ENCODE measurements at regions not wholly inside any gene's neighbourhood (a gene's known extent, or its start where the extent isn't known, plus 50 kb on each side); places are given as distances from the start of the nearest gene placed in this dataset.

DNA sequence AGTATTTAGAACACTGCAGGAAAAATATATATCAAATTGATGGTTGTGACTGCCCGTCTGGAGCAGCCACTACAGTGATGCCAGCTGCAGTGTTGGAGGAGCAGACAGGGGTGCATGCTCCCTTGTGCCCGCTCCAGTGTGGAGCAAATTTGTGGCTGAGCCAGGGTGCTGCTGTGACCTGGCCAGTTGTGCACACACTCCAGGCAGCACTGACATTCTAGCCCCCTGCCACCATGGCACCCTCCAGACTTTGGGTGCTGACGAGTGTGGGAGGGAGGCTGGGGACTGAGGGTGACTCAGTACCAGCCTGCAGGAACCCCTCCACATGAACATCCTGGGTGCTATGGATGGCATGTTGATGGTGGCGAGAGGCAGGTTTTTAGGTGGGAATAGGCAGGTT, 160.0 kb upstream of the PCDH15 start:
- Histone ChIP-seq H3K9me3 (no peaks in the 10 kb centered on the region), H3K27ac (replicated peaks in 1 of 4) (no peak overlapping the region), H3K27me3 (no peaks in the 10 kb centered on the region), H3K4me3 (no peak overlapping the region), H3K4me1 (no peaks in the 10 kb centered on the region), H3K36me3 (no peaks in the 10 kb centered on the region)
- no peak for DNase-seq (ENCODE audit: extremely low spot score)
- intact Hi-C loops (cut with DNase I): no loop called here
- 92% methylated on average over 4 of the region's 4 CpGs for WGBS
- no peak for TF ChIP-seq POLR2AphosphoS5 (IDR thresholded peaks at IDR 0.05)
- TF ChIP-seq, protein P1, sequence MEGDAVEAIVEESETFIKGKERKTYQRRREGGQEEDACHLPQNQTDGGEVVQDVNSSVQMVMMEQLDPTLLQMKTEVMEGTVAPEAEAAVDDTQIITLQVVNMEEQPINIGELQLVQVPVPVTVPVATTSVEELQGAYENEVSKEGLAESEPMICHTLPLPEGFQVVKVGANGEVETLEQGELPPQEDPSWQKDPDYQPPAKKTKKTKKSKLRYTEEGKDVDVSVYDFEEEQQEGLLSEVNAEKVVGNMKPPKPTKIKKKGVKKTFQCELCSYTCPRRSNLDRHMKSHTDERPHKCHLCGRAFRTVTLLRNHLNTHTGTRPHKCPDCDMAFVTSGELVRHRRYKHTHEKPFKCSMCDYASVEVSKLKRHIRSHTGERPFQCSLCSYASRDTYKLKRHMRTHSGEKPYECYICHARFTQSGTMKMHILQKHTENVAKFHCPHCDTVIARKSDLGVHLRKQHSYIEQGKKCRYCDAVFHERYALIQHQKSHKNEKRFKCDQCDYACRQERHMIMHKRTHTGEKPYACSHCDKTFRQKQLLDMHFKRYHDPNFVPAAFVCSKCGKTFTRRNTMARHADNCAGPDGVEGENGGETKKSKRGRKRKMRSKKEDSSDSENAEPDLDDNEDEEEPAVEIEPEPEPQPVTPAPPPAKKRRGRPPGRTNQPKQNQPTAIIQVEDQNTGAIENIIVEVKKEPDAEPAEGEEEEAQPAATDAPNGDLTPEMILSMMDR (IDR thresholded peaks at IDR 0.05): no peak
- no peak for TF ChIP-seq EP300 (IDR thresholded peaks at IDR 0.05)
- TF ChIP-seq POLR2A (IDR thresholded peaks at IDR 0.05; ENCODE audit: low read depth): no peak

DNA sequence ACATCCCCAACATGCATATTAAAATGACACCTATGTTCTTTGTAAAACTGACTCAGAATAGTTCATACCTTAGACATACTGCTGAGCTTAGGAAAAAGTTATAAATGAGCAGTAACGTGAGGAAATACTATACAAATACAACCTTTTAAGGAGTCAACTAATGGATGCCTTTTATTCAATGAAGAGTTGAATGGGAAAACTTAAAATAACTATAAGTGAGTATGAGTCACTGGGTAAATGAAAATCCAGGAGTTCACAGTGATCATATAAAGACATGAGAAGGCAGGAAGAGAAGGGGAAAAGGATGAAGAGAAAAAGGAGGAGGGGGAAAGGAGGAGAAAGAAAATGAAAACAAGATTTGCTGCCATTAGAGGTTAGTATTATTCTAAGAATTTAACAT, 157.8 kb upstream of the PCDH15 start:
- TF ChIP-seq, protein P1 (IDR thresholded peaks at IDR 0.05): no peak
- no peak for TF ChIP-seq POLR2A (IDR thresholded peaks at IDR 0.05; ENCODE audit: low read depth)
- TF ChIP-seq EP300 (IDR thresholded peaks at IDR 0.05): no peak
- TF ChIP-seq POLR2AphosphoS5 (IDR thresholded peaks at IDR 0.05): no peak
- DNase-seq (ENCODE audit: extremely low spot score): no peak
- no peaks in the 10 kb centered on the region for H3K27me3 ChIP-seq
- no peak overlapping the region for H3K27ac ChIP-seq (replicated peaks in 1 of 4)
- no peak overlapping the region for H3K4me3 ChIP-seq
- intact Hi-C loops (cut with DNase I): no loop called here
- WGBS: 39% methylated on average over 1 of the region's 1 CpG
- no peaks in the 10 kb centered on the region for H3K36me3 ChIP-seq
- no peaks in the 10 kb centered on the region for H3K9me3 ChIP-seq
- H3K4me1 ChIP-seq: no peaks in the 10 kb centered on the region

DNA sequence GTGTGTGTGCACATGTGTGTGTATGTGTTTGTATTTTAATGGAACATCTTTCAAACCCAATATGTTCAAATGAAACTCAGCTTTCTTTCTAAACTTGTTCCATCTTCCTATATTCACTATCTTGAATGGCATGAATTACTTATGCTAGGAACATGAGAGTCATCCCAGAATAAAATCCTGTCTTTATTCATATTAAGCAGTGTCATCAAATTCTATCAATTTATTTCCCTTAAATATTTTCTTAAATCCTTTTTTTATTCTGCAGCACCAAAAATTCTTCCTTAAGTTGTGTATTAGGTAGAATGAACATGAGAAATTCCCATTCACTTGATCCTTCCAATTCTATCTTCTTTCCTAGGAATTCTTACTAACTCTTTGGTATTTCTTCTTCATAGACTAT, 146.6 kb upstream of the PCDH15 start:
- TF ChIP-seq, protein P1 (IDR thresholded peaks at IDR 0.05): no peak
- TF ChIP-seq POLR2A (IDR thresholded peaks at IDR 0.05; ENCODE audit: low read depth): no peak
- no peak for TF ChIP-seq EP300 (IDR thresholded peaks at IDR 0.05)
- intact Hi-C loops (cut with DNase I): no loop called here

DNA sequence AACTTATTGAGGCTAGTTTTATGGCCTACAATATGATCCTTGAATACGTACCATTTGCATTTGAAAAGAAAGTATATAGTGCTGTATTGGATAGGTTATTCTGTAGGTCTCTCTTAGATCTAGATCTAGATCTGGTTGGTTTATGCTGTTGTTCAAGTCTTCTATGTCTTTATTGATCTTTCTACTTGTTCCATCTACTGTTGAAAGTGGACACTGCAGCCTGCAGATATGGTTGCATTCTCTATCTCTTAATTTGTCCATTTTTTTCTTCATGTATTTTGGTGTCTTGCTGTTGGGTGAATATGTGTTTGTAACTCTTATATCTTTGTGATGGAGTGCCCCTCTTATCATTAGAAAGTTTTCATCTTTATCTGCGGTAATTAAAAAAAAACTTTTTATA, 139.4 kb upstream of the PCDH15 start:
- no peak overlapping the region for H3K4me3 ChIP-seq
- DNase-seq (ENCODE audit: extremely low spot score): no peak
- intact Hi-C loops (cut with DNase I): no loop called here
- no peaks in the 10 kb centered on the region for H3K9me3 ChIP-seq
- H3K27me3 ChIP-seq: no peaks in the 10 kb centered on the region
- H3K27ac ChIP-seq (replicated peaks in 1 of 4): no peak overlapping the region
- H3K36me3 ChIP-seq: no peaks in the 10 kb centered on the region
- TF ChIP-seq, protein P1 (IDR thresholded peaks at IDR 0.05): no peak
- no peak for TF ChIP-seq EP300 (IDR thresholded peaks at IDR 0.05)
- no peak for TF ChIP-seq POLR2AphosphoS5 (IDR thresholded peaks at IDR 0.05)
- TF ChIP-seq POLR2A (IDR thresholded peaks at IDR 0.05; ENCODE audit: low read depth): no peak
- no peaks in the 10 kb centered on the region for H3K4me1 ChIP-seq
- 98% methylated on average over 2 of the region's 2 CpGs for WGBS

More for the DNA sequence above, 146.6 kb upstream of the PCDH15 start:
- DNase-seq (ENCODE audit: extremely low spot score): no peak
- Histone ChIP-seq H3K4me3 (no peak overlapping the region), H3K36me3 (no peaks in the 10 kb centered on the region), H3K4me1 (no peaks in the 10 kb centered on the region), H3K9me3 (no peaks in the 10 kb centered on the region), H3K27ac (replicated peaks in 1 of 4) (no peak overlapping the region), H3K27me3 (no peaks in the 10 kb centered on the region)

DNA sequence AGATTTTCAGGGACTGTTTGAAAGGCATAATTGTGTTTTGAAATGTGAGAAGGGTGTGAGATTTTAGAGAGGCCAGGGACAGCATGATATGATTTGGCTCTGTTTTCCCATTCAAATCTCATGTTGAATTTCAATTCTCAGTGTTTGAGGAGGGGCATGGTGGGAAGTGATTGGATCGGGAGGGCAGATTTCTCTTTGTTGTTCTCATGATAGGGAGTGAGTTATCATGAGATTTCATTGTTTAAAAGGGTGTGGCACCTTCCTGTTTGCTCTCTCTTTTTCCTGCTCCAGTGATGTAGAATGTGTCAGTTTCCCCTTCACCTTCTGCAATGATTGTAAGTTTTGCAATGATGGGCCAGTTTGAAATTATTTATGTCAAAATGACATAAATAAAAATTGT, 113.0 kb upstream of the PCDH15 start:
- 77% methylated on average over 1 of the region's 1 CpG for WGBS
- Histone ChIP-seq H3K4me3 (no peak overlapping the region), H3K27ac (replicated peaks in 1 of 4) (no peak overlapping the region), H3K9me3 (peaks cover 0 to 11% (median 6%) of the 10 kb centered on the region in 4 donors), H3K36me3 (no peaks in the 10 kb centered on the region), H3K4me1 (no peaks in the 10 kb centered on the region), H3K27me3 (no peaks in the 10 kb centered on the region)
- DNase-seq (ENCODE audit: extremely low spot score): no peak
- no peak for TF ChIP-seq POLR2A (IDR thresholded peaks at IDR 0.05; ENCODE audit: low read depth)
- TF ChIP-seq, protein P1 (IDR thresholded peaks at IDR 0.05): no peak
- TF ChIP-seq EP300 (IDR thresholded peaks at IDR 0.05): no peak
- no peak for TF ChIP-seq POLR2AphosphoS5 (IDR thresholded peaks at IDR 0.05)
- intact Hi-C loops (cut with DNase I): no loop called here
